ENCODE measurements at regions not wholly inside any gene's neighbourhood (a gene's known extent, or its start where the extent isn't known, plus 50 kb on each side); places are given as distances from the start of the nearest gene placed in this dataset.

GRCh38 chr4:136687118-136687517 is 845.2 kb downstream of the PCDH18 start:
- DNase-seq (ENCODE audit: low read depth), result no peak
- TF ChIP-seq CTCF (conservative IDR thresholded peaks at IDR 0.05; ENCODE audit: low read depth, low read length), result peak; percentile 35
- no peak overlapping the region for H3K4me3 ChIP-seq (ENCODE audit: low read length)

- no peak for TF ChIP-seq CTCF (conservative IDR thresholded peaks at IDR 0.05; ENCODE audit: low read depth, low read length)
- no peak for DNase-seq (ENCODE audit: low read depth)
Observed at GRCh38 chr4:136680761-136681160, 851.5 kb downstream of the PCDH18 start.

GRCh38 chr4:136680271-136680670 is 852.0 kb downstream of the PCDH18 start:
- TF ChIP-seq CTCF (conservative IDR thresholded peaks at IDR 0.05; ENCODE audit: low read depth, low read length), result no peak
- no peak overlapping the region for H3K4me3 ChIP-seq (ENCODE audit: low read length)
- peak; percentile 65 for DNase-seq (ENCODE audit: low read depth)

More at GRCh38 chr4:136680761-136681160, 851.5 kb downstream of the PCDH18 start:
- H3K4me3 ChIP-seq (ENCODE audit: low read length), result no peak overlapping the region

- no peak for DNase-seq (ENCODE audit: low read depth)
- no peak overlapping the region for H3K4me3 ChIP-seq (ENCODE audit: low read length)
- no peak for TF ChIP-seq CTCF (conservative IDR thresholded peaks at IDR 0.05; ENCODE audit: low read depth, low read length)
Observed at GRCh38 chr4:136670265-136670664, 862.0 kb downstream of the PCDH18 start.

GRCh38 chr4:136664988-136665387 is 867.3 kb downstream of the PCDH18 start:
- H3K4me3 ChIP-seq (ENCODE audit: low read length), result no peak overlapping the region
- no peak for TF ChIP-seq CTCF (conservative IDR thresholded peaks at IDR 0.05; ENCODE audit: low read depth, low read length)
- no peak for DNase-seq (ENCODE audit: low read depth)

GRCh38 chr4:136662539-136662938 is 869.8 kb downstream of the PCDH18 start:
- no peak for DNase-seq (ENCODE audit: low read depth)
- no peak overlapping the region for H3K4me3 ChIP-seq (ENCODE audit: low read length)
- no peak for TF ChIP-seq CTCF (conservative IDR thresholded peaks at IDR 0.05; ENCODE audit: low read depth, low read length)

GRCh38 chr4:136653640-136654406 is 878.5 kb downstream of the PCDH18 start:
- DNase-seq (ENCODE audit: low read depth), result no peak
- no peak overlapping the region for H3K4me3 ChIP-seq (ENCODE audit: low read length)
- TF ChIP-seq CTCF (conservative IDR thresholded peaks at IDR 0.05; ENCODE audit: low read depth, low read length), result no peak
